ENCODE measurements at regions not wholly inside any gene's neighbourhood (a gene's known extent, or its start where the extent isn't known, plus 50 kb on each side); places are given as distances from the start of the nearest gene placed in this dataset.

DNA sequence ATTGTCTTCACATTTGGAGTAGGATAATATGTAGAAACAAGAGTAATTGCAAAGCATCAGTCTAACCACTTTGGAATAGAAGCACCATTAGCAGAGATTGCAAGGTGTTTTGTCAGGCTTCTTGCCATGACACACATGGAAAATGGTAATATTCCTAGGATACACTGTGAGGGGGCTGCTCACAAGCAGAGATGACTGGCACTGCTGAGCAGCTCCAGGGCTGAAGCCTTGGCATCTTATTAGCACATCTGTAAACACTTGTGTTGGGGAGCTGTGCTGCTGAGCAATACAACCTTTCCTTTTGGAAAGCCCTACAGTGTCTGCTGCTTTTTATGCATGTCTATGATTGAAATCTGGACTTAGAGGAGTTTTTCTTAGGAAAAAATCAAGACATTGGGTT is 602.2 kb downstream of the XIRP2 start:
- TF ChIP-seq CSDC2 (CRISPR knock-in tag; IDR thresholded peaks at IDR 0.05) (no peak), ARNTL (CRISPR knock-in tag; IDR thresholded peaks at IDR 0.05; ENCODE audit: borderline replicate concordance, low read depth) (no peak), TCF4 (CRISPR knock-in tag; IDR thresholded peaks at IDR 0.05; ENCODE audit: borderline replicate concordance) (no peak), ZC3H10 (CRISPR knock-in tag; IDR thresholded peaks at IDR 0.05) (no peak)

All from SK-N-SH treated with all-trans-retinoic acid at 6 μM for 48 hours (cell line).